Limb (tissue), 2 donors: ENCODE measurements at regions not wholly inside any gene's neighbourhood (a gene's known extent, or its start where the extent isn't known, plus 50 kb on each side); places are given as distances from the start of the nearest gene placed in this dataset.

Source experiments
- DNase-seq, 2 donors: peaks; one replicate each; pipeline ENCODE4 v3.0.0-alpha.2; 2016; ENCODE audit errors: extremely low spot score in 2 of 2

- DNase-seq: no peak
Measured at GRCh38 chr12:97923546-97923945, 460.9 kb downstream of the RMST start.

DNA sequence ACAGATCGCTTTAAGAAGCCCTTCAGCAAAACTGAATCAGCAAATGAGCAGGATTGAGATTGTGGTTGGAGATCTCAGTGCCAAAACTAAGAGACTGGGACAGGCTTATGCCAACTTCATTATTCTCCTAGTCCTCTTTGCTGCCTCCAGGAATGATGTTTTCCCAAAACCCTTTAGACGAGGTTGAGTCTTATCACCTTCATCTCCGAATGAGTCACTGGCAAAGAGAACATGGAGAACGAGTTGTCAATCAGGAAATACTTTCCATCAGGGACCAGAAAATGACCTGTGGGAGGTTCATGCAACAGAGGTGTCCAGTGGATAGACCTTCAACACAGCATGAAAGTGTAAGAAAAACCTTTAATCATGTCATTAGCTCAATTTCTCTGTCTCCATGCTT is 461.5 kb downstream of the RMST start:
- DNase-seq: no peak

DNA sequence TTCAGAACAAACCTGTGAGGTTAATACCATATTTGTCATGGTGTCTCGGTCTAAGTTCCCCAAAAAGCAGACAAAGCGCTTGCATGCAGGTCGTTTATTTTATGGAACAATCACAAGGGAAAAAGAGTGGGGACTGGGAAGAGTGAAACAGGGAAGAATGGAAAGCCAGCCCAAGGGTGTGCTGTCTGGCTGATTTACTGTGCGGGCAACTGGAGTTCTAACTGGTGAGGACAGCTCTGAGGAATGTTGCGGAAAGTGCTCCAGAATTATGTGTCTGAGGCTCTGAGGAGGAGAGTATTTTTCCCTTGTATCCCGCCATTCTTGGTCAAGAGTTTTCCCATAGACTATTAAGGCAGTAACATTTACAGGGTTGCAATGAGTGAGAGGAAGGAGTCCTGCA is 465.4 kb downstream of the RMST start:
- DNase-seq: no peak

- DNase-seq: no peak
Measured at GRCh38 chr12:97936165-97936564, 473.6 kb downstream of the RMST start.

DNA sequence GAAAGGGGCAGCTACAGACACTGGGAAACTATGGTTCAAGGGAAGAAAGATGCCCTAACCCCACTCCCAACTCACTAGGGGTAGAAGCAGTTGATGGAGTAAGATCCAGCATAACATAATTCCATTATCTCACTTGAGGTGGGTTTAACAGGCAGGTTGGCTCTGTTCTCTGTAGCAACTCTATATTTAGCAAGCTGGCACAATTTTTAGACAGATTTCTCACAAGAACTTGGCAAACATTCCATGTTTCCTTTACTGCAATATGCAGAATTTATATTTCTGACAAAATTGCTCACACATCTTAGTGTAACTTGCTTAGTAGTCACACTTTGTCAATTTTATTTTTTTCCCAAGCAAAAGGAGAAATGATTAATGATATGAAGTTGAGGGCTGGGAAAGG is 475.4 kb downstream of the RMST start:
- no peak for DNase-seq

- DNase-seq: no peak
Measured at GRCh38 chr12:97939156-97939555, 476.6 kb downstream of the RMST start.

- no peak for DNase-seq
Measured at GRCh38 chr12:97940105-97940504, 477.5 kb downstream of the RMST start.

DNA sequence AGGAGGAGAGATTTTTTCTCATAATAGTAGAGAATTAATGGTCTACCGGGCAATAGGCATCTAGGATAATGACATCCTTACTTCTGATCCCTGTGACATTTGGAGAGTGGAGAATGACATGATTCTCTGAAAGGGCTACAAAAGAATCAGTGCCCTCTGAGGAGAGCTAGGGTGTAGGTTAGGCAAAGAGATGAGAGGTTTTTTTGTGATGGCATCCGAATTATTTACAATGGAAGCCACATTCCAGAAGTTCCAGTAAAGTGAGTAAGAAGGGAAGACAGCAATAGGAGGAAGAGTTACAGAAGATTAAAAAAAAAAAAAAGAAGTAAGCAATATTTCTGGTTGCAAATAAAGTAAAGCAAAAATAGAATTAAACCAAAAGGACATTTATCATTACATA is 478.0 kb downstream of the RMST start:
- no peak for DNase-seq

- no peak for DNase-seq
Measured at GRCh38 chr12:97941686-97942354, 479.2 kb downstream of the RMST start.

- DNase-seq: no peak
Measured at GRCh38 chr12:97943359-97943758, 480.8 kb downstream of the RMST start.

DNA sequence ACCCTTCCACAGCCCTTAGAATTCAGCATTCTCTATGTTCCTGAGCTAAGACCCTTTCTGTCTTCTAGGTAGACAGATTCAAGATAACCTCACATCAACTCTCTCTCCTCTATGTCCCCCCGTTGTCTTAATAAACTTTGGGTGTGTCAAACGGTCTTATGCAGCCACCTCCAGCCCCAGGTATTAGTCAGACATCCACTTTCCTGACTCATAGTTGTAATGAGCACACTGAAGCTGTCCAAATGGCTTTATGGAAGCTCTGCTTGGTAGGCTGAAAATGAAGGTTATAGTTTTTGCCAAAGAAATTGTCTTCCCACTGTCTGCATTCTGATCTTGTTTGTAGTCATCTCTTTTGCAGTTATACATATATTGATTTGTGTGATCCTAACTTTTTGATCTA is 482.0 kb downstream of the RMST start:
- no peak for DNase-seq

- no peak for DNase-seq
Measured at GRCh38 chr12:97946701-97947100, 484.1 kb downstream of the RMST start.

GRCh38 chr12:97948591-97948990 is 486.0 kb downstream of the RMST start:
- DNase-seq: no peak

DNA sequence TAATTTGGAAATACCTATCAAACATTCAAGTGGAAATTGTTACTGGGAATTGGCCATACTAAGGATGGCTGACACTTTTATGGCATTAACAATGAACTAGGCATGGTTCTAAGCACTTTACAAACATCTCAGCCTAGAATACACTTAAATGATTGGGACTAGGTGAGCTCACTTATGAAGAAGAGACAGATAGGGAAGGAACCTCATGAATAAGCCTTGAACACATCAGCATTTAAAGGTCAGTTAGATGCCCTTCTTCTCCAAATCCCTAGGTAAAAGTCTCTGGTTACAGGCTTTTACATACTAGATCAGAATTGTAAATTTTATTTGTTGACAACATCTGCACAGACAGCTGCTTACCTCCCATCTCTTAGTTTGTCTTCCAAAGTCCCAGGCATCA is 488.6 kb downstream of the RMST start:
- DNase-seq: no peak

DNA sequence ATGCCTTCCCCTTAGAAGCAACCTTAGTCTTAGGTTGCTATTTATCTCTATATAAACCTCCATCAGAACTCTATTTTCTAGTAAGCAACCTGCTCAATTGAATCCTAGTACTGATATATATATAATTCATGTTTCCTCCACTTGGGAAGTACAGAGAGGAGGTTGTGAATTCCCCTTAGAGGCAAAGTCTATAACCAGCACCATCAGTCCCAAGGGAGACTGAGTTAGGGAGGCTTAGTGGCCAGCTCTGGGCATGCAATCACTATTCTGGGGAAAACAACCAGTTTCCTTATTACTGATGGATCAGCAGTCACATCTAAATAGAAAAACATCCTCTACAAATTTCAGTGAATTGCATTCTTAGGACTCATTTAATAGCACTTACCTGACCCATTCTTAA is 489.1 kb downstream of the RMST start:
- no peak for DNase-seq

- no peak for DNase-seq
Measured at GRCh38 chr12:97957109-97957508, 494.5 kb downstream of the RMST start.

DNA sequence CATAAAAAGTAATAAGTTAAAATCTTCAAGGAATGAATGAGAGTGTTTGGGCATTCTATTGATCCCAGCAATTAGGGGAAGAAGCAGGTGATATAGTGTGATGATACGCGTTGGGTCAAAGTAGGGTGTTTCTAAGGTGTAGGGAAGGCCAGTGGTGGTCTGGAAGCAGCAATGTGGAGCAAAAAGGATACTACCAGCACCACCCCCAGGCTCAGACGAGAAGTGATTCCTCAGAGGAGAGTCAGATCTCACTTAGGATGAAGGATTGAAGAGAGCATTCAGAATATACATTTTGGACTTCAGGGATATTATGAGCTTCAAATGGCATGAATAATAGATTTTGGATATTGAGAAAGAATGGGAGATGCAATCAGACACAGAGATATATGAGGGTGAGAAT is 497.6 kb downstream of the RMST start:
- no peak for DNase-seq

DNA sequence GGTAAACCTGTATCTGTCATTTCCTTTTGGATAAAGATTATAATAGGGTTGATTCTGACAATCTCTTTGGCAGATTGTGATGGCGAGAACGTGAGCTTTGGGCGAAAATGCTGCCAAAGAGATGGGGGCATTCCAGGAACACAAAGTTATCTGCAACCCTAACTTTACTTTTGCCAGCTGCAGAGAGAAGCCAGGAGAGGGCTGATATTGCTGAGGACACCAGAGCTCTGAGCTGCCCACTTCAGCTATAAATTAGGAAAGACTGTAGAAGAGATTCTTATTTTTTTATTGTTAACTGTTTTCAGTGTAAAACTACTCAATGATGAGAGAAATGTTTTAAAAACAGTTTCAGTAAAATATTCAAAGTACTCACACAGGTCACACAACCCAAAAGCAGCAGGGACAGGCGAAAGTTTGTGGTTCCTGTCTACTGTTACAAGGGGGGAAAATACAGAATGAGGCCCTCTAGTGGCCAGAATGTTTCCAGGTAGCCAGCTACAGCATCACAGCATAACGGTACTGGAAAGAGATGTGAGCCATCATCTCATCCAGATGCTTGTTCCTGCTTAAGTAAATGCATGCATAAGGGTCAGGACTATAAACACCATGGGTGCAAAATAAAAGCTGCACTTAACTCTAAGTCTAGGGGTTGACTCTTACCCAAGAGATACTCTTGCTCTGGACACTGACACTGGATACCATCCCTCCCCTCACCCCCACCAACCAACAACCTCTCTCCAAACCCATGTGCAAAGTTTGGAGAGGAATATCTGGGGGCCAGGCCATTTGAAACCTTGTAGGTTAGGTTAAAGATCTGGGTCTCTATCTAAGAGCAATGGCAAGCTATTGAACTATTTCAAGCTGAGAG is 498.4 kb downstream of the RMST start:
- no peak for DNase-seq

DNA sequence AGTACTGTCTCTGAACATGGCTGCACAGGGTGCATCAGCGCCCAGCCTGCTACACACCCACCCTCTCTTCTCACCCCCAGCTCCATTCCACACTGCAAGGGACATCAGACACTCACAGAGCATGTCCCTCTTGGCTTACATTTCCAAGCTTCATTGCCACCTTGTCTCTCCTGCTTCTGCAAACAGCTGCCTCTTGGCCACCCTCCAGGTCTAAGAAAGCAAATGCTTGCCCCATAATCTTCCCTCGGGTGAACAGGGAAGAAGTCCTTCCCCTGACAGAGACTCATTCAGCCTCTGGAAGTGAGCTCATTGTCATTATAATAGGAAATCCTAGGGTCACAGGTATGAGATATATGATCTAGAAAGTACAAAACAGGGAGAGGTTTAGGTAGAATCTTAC is 505.2 kb downstream of the RMST start:
- no peak for DNase-seq

GRCh38 chr12:97968641-97969197 is 506.1 kb downstream of the RMST start:
- no peak for DNase-seq

DNA sequence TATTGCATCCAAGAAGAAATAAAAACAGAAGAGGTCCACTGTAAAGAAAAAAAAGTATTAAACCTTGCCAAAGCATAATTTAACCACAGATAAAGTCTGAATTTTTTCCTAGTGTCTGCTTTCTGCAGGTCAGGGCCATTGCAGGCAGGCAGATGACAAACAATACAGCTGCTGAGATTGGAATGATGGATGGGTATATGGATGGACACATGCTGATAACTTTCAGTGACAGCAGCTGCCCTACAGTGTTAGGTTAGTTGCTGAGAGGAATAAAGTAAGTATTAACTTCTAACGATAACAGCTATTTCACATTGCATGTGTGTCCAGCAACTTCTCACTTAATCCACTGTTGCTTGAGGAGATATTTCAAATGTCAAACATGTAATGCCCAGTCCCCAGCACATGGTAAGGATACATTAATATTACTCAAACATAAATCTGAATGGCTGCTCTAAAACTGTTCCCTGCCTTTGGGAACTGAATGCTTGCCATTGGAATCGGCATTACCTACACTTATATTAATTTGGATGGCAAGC is 515.3 kb downstream of the RMST start:
- DNase-seq: no peak

GRCh38 chr12:97982684-97983083 is 520.1 kb downstream of the RMST start:
- DNase-seq: no peak

DNA sequence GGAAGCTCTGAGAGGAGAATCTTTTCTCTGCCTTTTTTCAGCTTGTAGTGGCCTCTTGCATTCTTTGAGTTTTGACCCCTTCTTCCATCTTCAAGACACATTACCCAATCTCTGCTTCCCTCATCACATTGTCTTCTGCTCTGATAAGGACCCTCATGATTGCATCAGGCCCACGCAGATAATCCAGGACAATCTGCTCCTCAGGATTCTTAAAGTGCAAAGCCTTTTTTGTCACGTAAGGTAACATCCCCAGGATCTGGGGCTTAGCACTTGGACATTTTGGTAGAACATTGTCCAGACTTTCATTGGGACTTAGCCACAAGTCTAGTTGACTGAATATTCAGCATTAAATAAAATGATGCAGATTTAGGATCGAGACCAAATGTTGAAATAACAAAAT is 521.2 kb downstream of the RMST start:
- no peak for DNase-seq
